ENCODE measurements at regions not wholly inside any gene's neighbourhood (a gene's known extent, or its start where the extent isn't known, plus 50 kb on each side); places are given as distances from the start of the nearest gene placed in this dataset.

DNA sequence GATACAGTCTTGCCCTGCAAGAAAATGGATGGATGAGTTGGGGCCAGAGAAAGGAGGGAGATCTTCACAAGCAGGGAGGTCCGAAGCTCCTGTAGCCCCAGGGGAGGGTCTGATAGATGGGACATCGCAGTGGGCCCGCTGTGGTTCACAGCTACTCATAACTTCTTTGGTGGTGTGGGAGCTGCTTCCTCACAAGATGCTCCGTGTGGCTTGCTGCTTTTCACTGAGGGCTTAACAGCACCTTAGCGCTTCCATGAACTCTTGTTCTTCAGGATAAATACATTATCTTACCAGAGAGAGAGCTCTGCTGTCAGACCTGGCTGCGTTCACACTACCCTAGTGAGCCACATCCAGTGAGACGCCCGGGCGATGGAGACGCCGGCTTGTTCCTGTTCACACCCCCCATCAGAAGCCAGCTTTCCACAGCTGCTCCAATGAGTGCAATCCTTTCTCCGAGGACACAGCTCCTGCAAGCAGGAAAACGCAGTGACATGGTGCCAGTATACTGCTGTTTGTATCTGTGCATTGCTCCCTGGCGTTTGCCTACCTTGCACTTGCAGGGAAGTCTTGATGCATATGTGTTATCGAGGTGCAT is 599.8 kb downstream of the AJAP1 start:
- DNase-seq = no peak

DNA sequence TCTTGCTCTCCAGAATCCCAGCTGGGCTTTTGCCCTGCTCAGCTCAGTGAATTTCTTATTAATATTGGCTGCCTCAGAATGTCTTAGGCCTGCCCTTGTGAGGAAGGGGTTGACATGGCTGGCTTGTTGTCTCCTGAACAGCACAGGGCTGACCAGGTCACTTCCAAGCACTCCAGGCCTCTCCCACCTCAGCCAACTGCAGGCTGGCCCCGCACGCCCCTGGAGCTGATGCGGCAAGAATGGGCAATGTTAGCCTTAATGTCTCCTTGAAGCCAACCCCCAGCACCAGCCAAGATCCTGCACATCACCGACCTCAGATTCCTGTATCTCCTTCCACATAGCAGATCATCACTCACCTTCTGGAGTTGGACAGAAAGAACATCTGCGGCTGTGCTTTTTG is 598.6 kb downstream of the AJAP1 start:
- no peak for DNase-seq

DNA sequence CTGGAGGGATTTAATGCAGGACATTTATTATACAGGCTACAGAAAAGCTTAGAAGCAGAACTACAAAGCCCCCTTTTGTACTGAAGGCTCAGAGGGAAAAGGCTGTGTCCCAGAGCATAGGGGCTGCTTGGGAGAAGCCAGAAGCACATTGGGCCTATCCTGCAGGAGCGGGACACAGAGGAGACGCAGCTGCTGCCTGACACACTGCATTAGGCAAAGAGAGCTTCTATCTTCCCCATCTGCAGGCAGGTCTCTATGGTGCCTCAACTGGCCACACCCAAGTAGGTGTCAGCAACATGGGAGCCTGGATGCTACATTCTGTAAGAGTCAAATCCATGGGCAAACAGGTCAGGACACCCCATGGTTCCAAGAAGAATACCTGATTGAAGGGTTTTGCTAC is 595.9 kb downstream of the AJAP1 start:
- no peak for DNase-seq

DNA sequence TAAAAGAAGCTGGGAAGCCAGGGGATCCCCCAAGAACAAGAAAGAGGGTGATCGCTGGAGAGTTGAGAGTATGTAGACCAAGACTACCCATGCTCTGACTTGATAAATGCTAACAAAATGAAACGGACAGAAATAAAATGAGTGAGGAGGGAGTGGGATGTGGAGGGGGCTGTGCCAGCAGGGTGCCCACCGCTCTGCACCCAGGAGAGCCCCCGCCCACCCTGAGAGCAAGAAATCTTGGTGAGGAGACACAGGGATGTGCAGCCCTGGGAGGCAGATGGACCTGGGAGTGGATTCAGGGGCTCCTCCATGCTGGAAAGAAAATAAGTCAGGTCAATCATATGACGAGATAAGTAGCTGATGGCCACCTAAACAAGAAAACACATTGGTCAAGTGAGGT is 590.9 kb downstream of the AJAP1 start:
- no peak for DNase-seq

DNA sequence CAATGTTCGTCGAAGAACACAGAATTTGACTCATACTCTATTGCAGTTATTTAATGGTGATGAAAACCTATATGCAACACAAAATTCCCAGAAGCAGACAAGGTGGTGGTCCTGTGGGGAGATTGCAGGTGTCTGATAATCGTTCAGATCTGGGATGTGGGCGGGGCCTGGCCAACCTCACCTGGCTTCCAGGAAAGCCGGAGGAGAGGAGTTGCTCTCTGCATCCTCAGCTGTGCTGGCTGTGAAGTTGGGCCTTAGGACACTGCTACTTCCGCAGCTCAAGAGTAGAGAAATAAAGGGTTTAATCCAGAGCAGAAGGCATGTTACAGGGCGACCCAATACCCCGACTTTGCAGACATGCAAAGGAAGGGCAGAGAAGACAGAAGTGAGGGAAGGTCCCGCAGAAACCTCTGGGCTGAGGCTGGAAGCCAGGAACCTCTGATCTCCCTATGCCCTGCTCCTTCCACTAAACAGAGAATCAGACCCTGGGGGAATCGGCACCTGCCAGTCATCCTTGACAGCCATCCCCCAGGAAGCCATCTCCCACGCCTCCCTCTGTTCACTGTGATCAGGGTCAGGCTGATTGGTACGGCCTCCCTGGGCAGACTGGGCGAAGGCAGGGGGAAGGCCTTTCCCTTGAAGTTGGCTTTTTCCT is 590.3 kb downstream of the AJAP1 start:
- no peak for DNase-seq

DNA sequence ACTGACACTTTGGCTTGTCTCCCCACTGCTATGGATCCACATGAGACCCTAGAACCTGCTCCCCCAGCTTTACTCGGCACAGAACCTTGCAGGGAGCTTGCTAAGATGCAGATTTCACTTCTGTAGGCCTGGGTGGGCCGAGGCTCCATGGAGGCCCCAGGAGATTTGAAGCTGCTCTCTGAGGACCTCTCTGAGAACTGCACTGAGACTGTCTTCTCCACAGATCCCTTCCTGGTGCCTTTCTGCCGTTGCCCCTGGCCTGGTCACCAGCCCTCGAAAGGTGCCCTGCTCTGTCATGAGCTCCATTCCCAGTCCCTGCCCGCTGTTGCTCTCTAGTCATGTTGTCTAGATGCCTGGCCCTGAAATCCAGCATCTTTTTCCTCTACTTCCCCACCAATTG is 588.4 kb downstream of the AJAP1 start:
- DNase-seq = no peak

DNA sequence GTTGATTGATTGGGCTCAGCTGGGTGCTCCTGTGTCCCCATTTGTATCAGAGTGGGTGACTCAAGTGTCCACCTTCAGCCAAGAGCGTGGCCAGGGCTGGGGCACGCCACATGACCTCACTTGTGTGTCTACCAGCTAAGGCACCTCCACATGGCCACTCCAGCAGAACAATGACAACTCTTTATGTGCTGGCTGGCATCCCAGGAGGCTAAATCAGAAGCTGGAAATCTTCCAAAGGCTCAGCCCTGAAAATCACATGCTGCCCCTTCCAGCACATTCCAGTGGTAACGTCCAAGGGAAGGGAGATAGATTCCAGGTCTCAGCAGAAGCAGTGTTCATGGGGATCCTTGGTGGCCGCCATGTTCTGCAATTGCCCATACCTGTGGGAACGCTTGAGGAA is 585.5 kb downstream of the AJAP1 start:
- DNase-seq = no peak

DNA sequence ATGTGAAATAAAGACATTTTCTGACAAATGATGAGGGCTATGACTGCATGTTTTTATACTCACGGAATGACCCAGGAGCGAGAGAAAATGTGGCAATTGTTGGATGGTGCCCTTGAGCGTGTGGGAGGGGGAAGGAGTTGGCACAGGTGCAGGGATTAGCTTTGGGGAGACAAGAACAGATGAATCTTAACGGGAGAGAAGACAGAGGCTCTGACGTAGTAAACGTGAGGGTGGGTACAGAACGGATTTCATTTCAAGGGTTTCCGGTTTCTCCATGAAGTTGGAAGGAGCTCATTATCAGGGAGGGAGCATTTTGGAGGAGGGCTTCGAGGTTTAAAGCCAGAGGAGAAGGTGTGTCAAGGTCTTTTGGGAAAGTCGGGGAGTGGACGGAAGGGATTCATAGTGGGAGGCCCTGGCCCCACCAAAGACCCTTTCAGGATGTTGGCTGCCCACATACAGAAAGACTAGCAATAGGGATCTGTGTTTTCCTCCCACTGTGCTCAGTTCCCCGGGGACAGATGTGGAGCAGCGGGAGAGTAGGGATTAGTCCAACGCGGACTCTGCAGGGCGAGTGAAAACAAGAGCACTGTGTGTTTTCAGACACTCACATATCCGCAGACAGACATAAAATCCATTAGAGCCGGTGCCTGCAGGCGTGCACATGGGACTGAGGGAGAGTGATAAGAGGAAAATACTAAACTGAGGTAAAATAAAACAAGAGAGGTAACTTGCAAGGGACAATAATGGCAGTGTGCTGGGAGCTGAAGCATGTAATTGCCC is 584.1 kb downstream of the AJAP1 start:
- no peak for DNase-seq

DNA sequence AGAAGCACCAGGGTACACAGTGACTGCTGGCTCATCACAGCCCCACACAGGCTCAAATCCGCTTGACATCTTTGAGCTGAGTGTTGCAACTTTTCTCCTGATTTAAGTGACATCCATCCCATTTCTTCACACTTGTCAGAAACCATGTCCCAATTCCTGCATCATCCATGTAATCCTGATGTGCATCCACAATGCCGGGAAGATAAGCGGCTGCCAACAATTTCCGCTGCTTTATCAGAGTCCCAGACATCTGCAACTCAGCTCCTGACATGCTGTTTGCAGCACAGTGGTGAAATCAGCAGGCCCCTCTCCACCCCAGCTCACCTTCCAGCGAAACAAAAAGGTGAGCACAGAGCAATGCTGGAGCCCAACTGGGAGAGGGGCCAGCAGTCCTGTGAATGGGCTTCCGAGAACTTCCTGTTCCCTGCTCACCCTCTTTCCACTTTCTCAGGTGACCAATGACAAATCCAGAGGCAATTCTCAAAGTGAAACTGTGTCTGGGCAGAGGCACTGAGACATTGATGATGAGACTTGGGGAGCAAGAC is 581.0 kb downstream of the AJAP1 start:
- DNase-seq = no peak

DNA sequence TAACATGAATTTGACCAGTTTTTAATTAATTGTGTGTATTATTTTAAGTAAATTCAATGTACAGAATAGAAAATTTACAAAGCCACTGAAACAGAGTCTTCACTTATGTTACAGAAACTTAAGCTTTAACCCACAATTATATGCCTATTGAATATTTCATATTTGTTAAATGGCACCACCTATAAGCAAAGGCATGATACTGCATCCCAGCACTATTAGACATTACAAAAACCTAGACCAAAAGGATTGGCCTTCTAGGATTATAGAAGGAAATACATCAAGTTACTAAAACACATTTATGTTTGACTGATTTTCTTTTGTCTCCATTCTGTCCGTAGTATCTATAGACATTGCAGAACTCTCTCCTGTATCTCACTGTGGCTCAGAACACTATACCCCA is 578.1 kb downstream of the AJAP1 start:
- DNase-seq = no peak

DNA sequence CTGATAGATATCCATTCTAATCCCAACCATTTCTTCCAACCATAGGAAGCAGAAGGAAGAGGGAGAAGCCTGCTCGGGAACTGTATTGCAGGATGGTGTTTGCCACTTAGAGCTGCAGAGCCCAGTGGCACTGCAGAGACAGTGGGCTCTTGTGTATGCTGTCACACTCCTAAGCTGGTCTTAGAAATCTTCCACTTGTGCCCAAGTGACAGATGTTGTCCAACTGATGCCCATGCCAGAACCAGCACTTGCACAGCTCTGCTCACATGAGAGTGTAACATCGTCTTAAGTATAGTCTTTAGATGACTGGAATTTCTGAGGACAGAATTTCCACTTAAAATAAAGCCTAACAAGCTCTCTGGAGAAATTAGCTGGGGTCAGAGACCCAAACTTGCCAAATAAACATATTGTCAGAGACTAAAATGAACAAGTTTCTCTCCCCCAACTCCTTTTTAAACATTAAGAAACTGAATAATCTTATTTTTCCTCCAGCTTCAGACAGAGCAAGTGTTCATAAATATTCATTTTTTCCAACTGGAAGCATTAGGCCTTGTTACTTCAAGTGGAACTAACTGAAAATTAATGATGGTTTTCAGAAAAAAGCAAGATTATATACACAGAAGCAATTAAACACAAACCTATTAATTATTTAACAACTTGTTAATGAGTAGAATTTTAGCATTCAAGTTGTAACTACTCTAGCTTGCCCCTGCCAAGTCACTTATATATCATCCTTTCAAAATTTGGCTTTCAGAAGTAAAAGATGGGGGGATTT is 577.3 kb downstream of the AJAP1 start:
- no peak for DNase-seq

DNA sequence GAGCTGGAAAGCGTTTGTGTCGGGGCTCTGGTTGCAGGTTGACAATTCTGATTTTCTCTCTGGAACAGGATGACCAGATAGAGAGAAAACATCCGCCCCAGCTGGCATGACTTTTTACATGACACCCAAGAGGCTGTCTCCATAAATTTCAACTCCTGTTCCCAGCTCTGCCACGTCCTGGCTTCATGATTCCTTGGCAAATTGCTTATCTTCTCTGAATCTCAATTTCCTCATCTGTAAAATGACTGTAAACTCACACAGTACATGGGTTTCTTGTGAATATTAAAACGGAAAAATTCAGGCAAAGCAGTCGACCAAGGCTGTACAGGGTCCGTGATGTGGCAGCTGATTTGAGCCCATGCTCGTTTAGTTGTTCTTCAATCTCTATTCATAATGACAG is 572.7 kb downstream of the AJAP1 start:
- DNase-seq = no peak

DNA sequence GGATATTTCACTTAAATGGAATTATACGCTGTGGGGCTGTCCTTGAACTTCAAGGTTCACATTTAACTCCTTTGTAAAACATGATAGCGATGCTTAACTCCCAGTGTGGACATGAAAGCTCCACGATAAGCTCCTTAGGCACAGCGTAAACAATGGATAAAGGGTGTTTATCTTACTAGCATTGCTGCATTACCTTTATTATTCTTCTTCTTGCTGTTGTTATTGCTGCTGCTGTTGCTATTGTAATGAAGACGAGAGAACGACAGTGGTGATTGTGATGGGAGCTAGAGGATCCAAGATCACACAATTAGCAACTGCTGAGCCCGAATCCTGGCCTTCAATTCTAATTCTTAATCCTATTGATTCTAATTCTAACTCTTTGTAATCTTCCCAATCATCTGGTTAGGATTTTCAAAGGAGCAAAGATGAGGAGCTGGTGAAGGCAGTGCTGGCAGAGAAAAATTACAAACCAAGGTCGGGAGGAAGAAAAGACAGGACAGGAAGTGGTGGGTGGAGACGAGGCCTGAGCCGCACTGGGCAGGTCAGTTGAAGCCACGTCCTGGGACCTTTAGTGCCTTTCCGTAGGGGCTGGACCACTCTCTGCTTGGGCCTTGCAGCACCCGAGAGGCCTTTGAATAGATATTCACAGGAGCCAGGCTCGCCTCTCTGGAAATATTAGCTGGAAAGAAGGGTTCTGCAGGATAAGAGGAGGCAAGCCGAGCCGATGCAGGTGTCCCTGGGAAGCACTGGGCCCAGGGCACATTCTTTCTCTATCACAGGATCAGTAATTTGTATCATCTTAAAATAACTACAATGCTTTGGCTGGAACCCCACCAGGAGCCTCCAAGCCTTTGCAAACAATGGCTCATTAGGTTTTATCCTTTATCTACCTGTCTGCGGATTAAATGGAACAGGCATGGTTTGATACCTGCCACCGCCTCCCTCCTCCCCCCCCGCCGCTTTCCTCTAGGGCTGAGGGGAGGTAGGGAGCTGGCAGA is 571.6 kb downstream of the AJAP1 start:
- DNase-seq = no peak

DNA sequence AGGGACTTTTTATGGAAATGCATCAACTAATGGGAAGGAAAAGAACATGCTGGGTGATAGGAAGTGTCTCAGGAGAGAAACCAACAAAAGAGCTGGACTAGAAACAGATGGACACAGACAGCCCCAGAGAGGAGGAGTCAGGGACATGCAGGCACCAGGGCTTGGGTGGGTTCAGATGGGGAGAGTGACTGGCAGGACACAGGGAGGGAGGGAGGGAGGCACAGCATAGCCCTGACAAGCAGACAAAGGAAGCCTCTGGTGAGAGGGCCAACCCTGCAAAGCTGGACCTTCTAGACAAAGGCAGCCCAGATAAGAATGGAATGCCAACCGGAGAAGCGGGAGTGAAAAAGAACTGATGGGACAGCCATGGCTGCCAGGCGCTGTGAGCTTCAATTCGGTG is 568.8 kb downstream of the AJAP1 start:
- DNase-seq = no peak

DNA sequence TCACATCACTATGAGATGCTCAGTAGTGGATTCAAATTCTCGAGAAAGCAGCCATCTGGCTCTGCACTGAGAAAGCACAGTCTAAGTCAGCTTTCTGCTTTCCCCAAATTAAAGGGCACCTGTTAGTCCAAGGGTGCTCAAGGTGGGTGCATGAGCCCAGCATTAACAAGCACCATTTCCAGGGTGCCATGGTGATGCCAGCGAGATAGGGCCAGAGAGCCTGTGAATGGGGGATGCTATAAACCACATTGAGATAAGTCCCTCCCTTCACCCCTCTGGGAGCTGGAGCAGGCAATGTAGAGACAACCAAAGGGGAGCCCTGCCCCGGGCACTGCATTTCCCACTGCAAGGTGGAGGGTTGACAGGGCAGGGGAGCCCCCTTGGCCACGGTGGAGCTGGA is 568.2 kb downstream of the AJAP1 start:
- DNase-seq = no peak

DNA sequence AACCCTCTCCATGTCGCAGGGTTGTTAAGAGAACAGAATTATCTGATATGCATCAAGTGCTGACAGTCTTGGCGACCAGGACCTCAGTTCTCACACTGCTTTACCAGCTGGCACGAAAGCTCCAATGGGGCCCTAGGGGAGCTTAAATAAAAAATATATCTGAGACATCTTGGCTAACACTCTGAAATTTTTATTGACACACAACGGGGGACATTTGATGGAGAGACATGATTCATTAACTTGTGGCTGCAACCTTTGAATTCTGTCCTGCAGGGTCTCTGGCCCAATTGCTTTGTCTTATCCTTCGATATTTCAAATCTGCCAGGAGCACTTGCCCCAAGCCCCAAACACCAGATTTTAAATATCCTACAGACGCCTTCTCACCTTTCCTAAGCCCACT is 567.0 kb downstream of the AJAP1 start:
- no peak for DNase-seq

DNA sequence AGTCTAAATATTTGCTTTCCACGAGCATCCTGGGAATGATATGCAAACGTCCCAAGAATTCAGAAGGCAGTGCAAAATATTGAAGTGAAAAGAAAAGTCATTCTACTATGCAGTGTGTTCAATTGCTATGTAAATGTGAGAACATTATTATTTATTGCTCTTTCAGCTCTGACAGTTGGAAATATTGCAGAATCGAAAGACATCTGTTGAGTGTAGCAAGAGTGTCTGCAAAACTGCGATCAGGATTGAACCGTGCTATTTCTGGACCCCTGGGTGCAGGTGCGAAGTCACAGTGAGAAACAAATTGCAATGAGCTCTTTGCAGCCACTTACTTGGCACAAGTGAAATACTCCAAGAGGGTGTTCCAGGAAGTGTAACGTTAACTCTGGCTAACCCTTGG is 566.4 kb downstream of the AJAP1 start:
- DNase-seq = no peak

DNA sequence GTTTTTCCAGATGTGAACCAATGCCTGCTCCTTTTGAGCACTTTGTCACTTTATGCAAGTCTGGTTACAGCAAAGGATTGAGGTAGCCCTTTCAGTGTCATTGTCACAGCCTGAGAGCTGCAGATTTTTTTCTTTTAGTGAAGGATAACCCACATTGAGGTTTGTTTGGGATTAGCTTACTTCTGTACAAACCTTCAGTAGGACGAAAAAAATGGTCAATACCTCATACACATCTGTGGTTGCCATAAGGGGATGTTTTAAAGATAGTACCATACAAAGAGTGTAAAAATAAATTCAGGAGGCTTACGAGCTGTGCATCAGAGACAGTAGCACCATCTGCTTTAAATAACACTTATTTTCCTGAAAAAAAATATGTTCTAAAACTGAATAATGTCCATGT is 566.0 kb downstream of the AJAP1 start:
- no peak for DNase-seq

DNA sequence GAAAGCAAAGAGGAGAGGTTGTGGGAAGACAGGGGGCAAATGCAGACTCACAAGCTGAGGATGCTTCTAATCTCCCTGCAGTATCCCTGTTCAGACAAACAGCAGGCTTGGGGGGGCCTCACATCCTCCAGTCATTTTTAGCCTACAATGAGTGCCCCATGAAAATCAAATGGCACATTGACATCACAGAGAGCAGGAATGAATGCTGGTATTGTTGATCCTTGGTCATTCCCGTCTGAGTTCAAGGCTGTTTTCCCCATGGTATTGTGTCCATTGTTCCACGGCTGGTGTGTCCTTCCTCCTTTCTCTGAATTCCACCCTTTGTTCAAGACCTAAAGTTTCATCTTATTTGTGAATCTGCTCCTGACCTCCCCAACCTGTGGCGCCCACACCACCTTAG is 545.6 kb downstream of the AJAP1 start:
- DNase-seq = no peak

DNA sequence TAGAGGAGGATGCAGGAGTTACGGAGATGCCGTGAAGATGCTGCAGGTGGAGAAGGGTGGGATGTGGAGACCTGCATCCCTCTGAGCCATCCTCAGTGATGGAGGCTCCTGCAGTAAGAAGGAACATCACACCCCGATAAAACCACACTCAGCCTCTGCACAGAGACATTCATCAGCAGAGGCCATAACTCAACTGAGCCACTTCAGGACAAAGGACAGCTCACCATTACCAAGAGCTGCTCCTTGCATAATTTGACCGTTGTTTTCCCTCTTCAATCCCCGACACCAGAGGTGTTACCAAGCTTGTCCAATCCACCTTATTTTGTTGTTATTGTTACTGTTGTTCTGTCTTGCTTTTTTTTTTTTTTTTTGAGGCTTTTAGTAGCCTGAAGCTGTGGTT is 543.9 kb downstream of the AJAP1 start:
- no peak for DNase-seq

DNA sequence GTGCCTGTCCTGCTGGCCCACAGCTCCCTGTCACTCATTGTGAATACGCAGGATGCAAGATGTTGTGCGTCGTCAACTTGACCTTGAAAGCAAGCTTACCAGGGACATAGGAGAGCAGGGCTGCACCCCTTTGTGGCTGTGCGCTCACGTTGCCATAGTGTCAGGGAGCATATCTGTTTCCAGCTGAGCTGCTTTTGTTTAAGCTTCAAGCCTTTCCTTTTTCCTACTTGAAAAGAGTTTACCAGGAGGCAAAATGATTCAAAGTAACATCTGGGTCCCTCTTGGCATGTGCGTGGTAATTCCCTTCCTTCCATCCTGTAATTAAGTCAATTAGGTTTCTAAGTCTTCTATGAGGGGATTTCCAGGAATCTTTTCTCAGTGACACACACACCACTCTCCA is 537.1 kb downstream of the AJAP1 start:
- no peak for DNase-seq

DNA sequence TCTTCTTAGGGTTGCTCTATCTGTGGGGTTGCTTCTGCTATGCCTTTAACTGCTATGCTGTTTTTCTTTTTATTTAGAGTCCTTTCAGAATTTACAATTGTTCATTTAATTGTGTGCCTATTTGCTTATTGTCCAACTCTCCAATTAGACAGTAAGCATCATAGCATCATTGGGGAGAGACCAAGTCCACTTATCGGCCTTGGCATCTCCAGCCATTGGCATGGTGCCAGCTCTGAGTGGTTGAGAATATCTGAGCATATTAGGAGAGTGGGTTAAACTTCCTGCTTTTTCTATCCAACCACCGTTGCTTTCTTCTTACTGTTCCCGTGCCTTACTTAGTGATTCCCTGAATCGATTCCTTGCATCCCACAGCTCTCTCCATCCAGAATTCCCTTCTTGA is 535.0 kb downstream of the AJAP1 start:
- DNase-seq = no peak
